GM23338 (cell line): ENCODE measurements at regions not wholly inside any gene's neighbourhood (a gene's known extent, or its start where the extent isn't known, plus 50 kb on each side); places are given as distances from the start of the nearest gene placed in this dataset.

Experiments
- CREB1 ChIP-seq: fragments of 250-450 bp; sonication (Bioruptor Pico); IDR thresholded peaks from 2 replicates; pipeline ENCODE4 v1.5.0; 2020; ENCODE audit warnings: low read depth, mild to moderate bottlenecking, moderate library complexity
- CTCF ChIP-seq, 2 experiments: fragments of 200-600 bp in 1 of 2; sonication (generic) in 1 of 2; conservative IDR thresholded peaks; 2 replicates each; pipeline versions ENCODE4 v1.5.1 to v1.6.1; 2016 to 2017; ENCODE audit warnings: antibody characterized with exemption in 2 of 2, low read depth in 2 of 2, mild to moderate bottlenecking in 2 of 2, moderate library complexity in 1 of 2
- ETS1 ChIP-seq: IDR thresholded peaks from 2 replicates; pipeline ENCODE4 v1.6.1; 2016; ENCODE audit warnings: antibody characterized with exemption
- EZH2 ChIP-seq: fragments of 200-600 bp; sonication (generic); IDR thresholded peaks from one replicate; pipeline ENCODE4 v1.8.0; 2017; ENCODE audit warnings: antibody characterized with exemption, mild to moderate bottlenecking, low read depth; ENCODE audit not compliant: unreplicated experiment
- EZH2phosphoT487 ChIP-seq: fragments of 200-600 bp; sonication (generic); IDR thresholded peaks from one replicate; pipeline ENCODE4 v1.8.1; 2018; ENCODE audit warnings: antibody characterized with exemption; ENCODE audit not compliant: unreplicated experiment
- JUNB ChIP-seq: IDR thresholded peaks from one replicate; pipeline ENCODE4 v1.6.1; 2016; ENCODE audit warnings: antibody characterized with exemption; ENCODE audit not compliant: unreplicated experiment
- POLR2AphosphoS5 ChIP-seq: IDR thresholded peaks from 2 replicates; pipeline ENCODE4 v1.6.1; 2016; ENCODE audit warnings: antibody characterized with exemption, low read depth
- REST ChIP-seq: IDR thresholded peaks from one replicate; pipeline ENCODE4 v1.6.1; 2018; ENCODE audit warnings: antibody characterized with exemption; ENCODE audit not compliant: unreplicated experiment

DNA sequence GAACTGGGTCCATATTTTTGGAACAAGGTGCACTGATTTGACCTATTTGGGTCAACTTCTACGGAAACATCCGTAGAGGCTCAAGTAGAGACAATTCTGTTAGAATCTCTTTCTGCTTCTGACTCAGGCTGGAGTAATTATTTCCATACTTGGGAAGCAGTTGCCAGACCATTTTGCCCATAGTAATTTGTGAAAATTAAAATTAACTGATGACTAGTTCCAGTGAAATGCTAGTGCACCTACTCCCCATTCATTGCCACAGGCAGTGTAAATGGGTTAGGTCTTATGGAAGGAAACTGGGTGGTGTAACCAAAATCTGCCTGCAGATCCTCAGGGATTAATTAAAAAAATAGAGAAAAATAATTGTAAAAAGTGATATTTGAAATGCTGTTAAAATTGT is 201.1 kb downstream of the TENT4A start:
- TF ChIP-seq CTCF (conservative IDR thresholded peaks at IDR 0.05; ENCODE audit: low read depth in 2 of 2) (no peak), EZH2 (no peak), EZH2phosphoT487 (no peak), POLR2AphosphoS5 (no peak), CREB1 (CRISPR knock-in tag) (no peak), REST (no peak), JUNB (no peak), ETS1 (no peak)
